GM12878 (cell line): ENCODE measurements at regions not wholly inside any gene's neighbourhood (a gene's known extent, or its start where the extent isn't known, plus 50 kb on each side); places are given as distances from the start of the nearest gene placed in this dataset.

ENCODE experiments used
- ATAC-seq: fragments of 200-7000 bp; cut with Tn5 transposase; 3 replicates; pipeline ENCODE4 v1.9.1; 2020; ENCODE audit warnings: mild to moderate bottlenecking, moderate library complexity
- BruUV-seq: library from RNA; stranded (reverse); fragments of 400-500 nt; replicated peaks from 2 replicates; lab custom pipeline; 2021; lab: Mats Ljungman, UMichigan
- CTCF ChIA-PET: fragments of 300-600 bp; sonication (Branson Sonifier 250); formaldehyde crosslinking; extraction: SDS; loops from one replicate; lab custom pipeline; 2021; ENCODE audit warnings: inconsistent platforms; lab: Yijun Ruan, JAX
- POLR2A ChIA-PET: fragments of 350-600 bp; formaldehyde crosslinking; extraction: SDS; loops from one replicate; lab custom pipeline; 2021; ENCODE audit warnings: inconsistent platforms; lab: Charles Lee
- RAD21 ChIA-PET: fragments of 300-600 bp; sonication (Branson Sonifier 250); formaldehyde crosslinking; loops from one replicate; lab custom pipeline; 2023; ENCODE audit warnings: antibody characterized with exemption; ENCODE audit not compliant: unreplicated experiment; lab: Charles Lee
- SMC1A ChIA-PET: fragments of 300-600 bp; sonication (Branson Sonifier 250); formaldehyde crosslinking; loops from one replicate; lab custom pipeline; 2023; ENCODE audit not compliant: unreplicated experiment, uncharacterized antibody; lab: Charles Lee
- DNase-seq: peaks from one replicate; pipeline ENCODE4 v3.0.0-alpha.2; 2011; ENCODE audit warnings: low read depth, low spot score
- FAIRE-seq: peaks from 3 replicates; lab custom pipeline; 2011; peaks lifted over from hg19 to GRCh38; lab: Jason Lieb, UNC
- H2AFZ ChIP-seq: 2 replicates; pipeline ENCODE4 v1.6.0; 2011; ENCODE audit warnings: low read depth, low read length, control low read depth; ENCODE audit not compliant: control insufficient read depth
- H3K27ac ChIP-seq: 2 replicates; pipeline ENCODE4 v1.5.1; 2011; ENCODE audit warnings: control low read depth; ENCODE audit not compliant: control insufficient read depth, insufficient read depth
- H3K27me3 ChIP-seq, 2 experiments: replicated peaks in 1 of 2; 2 replicates each; pipeline versions ENCODE4 v1.6.0 to v1.6.1; 2011; ENCODE audit warnings: low read length in 1 of 2; ENCODE audit not compliant: control insufficient read depth in 2 of 2, insufficient read depth in 2 of 2
- H3K36me3 ChIP-seq, 2 experiments: 2 replicates each; pipeline ENCODE4 v1.5.1; 2011; ENCODE audit warnings: low read length in 1 of 2; ENCODE audit not compliant: control insufficient read depth in 2 of 2, insufficient read depth in 2 of 2
- H3K4me1 ChIP-seq: 2 replicates; pipeline ENCODE4 v1.6.1; 2011; ENCODE audit warnings: mild to moderate bottlenecking, low read length, moderate library complexity, mixed read lengths; ENCODE audit not compliant: control insufficient read depth, insufficient read depth
- H3K4me2 ChIP-seq: 2 replicates; pipeline ENCODE4 v1.6.0; 2011; ENCODE audit warnings: control low read depth; ENCODE audit not compliant: control insufficient read depth, insufficient read depth
- H3K4me3 ChIP-seq: fragments of 200-600 bp; sonication (generic); 2 replicates; pipeline ENCODE4 v1.5.1; 2016
- H3K79me2 ChIP-seq: 2 replicates; pipeline ENCODE4 v1.6.0; 2011; ENCODE audit warnings: low read length; ENCODE audit not compliant: control insufficient read depth, insufficient read depth
- H3K9ac ChIP-seq: 2 replicates; pipeline ENCODE4 v1.8.0; 2011; ENCODE audit warnings: low read length, control low read depth, mixed read lengths; ENCODE audit not compliant: control insufficient read depth, insufficient read depth
- H3K9me3 ChIP-seq: replicated peaks from 3 replicates; pipeline ENCODE4 v1.5.1; 2011; ENCODE audit warnings: mild to moderate bottlenecking, low read length; ENCODE audit not compliant: control insufficient read depth, insufficient read depth
- H4K20me1 ChIP-seq: 2 replicates; pipeline ENCODE4 v1.6.0; 2011; ENCODE audit not compliant: control insufficient read depth, insufficient read depth
- E4F1 ChIP-seq: fragments of 450-650 bp; IDR thresholded peaks from 2 replicates; pipeline ENCODE4 v1.6.1; 2018; ENCODE audit warnings: borderline replicate concordance, mild to moderate bottlenecking; ENCODE audit not compliant: partially characterized antibody
- MEF2B ChIP-seq: fragments of 450-650 bp; IDR thresholded peaks from 2 replicates; pipeline ENCODE4 v1.6.1; 2018; ENCODE audit warnings: mild to moderate bottlenecking, moderate library complexity; ENCODE audit not compliant: partially characterized antibody, poor library complexity, severe bottlenecking
- MYC ChIP-seq: IDR thresholded peaks from 2 replicates; pipeline ENCODE4 v1.6.1; 2011; ENCODE audit warnings: mild to moderate bottlenecking, low read length, moderate library complexity, inconsistent platforms; ENCODE audit not compliant: insufficient read depth, insufficient replicate concordance, insufficient read length, severe bottlenecking
- NR2F1 ChIP-seq: fragments of 450-650 bp; conservative IDR thresholded peaks from 2 replicates; pipeline ENCODE4 v1.6.1; 2017; ENCODE audit warnings: mild to moderate bottlenecking
- SRF ChIP-seq, 2 experiments: IDR thresholded peaks; 2 replicates each; pipeline ENCODE4 v1.6.1; 2011; ENCODE audit warnings: low read depth in 2 of 2, low read length in 2 of 2, mild to moderate bottlenecking in 1 of 2, moderate library complexity in 1 of 2
- ZNF687 ChIP-seq: fragments of 450-650 bp; IDR thresholded peaks from 2 replicates; pipeline ENCODE4 v1.6.1; 2017; ENCODE audit warnings: mild to moderate bottlenecking, moderate library complexity
- WGBS: methylation state at CpG from one replicate; pipeline ENCODE4 v1.1.6; 2016; ENCODE audit warnings: low lambda C conversion rate; ENCODE audit not compliant: insufficient replicate concordance, insufficient coverage; ENCODE audit errors: missing lambda C conversion rate; 5-methylcytosine and 5-hydroxymethylcytosine counted together
- in situ Hi-C: fragments of 300-500 bp; cut with MboI; formaldehyde crosslinking; loops from 9 replicates; pipeline ENCODE4 v1.14.3; 2018; ENCODE audit warnings: mixed read lengths
- intact Hi-C: fragments of 100-400 bp; cut with micrococcal nuclease; formaldehyde crosslinking; loops from one replicate; pipeline ENCODE4 v1.14.2; 2022; ENCODE audit not compliant: unreplicated experiment
- TF ChIP-seq, protein P1 (sequence below): IDR thresholded peaks from 2 replicates; pipeline ENCODE4 v1.6.1; 2012; ENCODE audit warnings: improper control_type of control experiment, low read depth, low read length; ENCODE audit not compliant: insufficient replicate concordance
- TF ChIP-seq, protein P2 (sequence below): fragments of 450-650 bp; formaldehyde crosslinking; IDR thresholded peaks from 2 replicates; pipeline ENCODE4 v1.4.0; 2022; ENCODE audit warnings: mild to moderate bottlenecking, moderate library complexity

- Histone ChIP-seq H3K4me1 (no peaks in the 10 kb centered on the region), H3K9ac (no peak overlapping the region), H2AFZ (no peak overlapping the region), H3K4me2 (no peak overlapping the region), H3K9me3 (no peaks in the 10 kb centered on the region), H3K27me3 (no peaks in the 10 kb centered on the region), H3K79me2 (no peaks in the 10 kb centered on the region), H3K4me3 (no peak overlapping the region), H3K36me3 (no peaks in the 10 kb centered on the region), H3K27ac (no peak overlapping the region), H4K20me1 (no peaks in the 10 kb centered on the region)
- DNase-seq (no peak), FAIRE-seq (no peak), ATAC-seq (no peak)
- SMC1A ChIA-PET, result no interaction called here
- 29% methylated on average over 5 of the region's 5 CpGs for WGBS
- CTCF ChIA-PET, result no interaction called here
- POLR2A ChIA-PET, result no interaction called here
- intact Hi-C loops, result no loop called here
- RAD21 ChIA-PET, result no interaction called here
- BruUV-seq, result no TSS peak
- in situ Hi-C loops, result no loop called here
- TF ChIP-seq, protein P1, sequence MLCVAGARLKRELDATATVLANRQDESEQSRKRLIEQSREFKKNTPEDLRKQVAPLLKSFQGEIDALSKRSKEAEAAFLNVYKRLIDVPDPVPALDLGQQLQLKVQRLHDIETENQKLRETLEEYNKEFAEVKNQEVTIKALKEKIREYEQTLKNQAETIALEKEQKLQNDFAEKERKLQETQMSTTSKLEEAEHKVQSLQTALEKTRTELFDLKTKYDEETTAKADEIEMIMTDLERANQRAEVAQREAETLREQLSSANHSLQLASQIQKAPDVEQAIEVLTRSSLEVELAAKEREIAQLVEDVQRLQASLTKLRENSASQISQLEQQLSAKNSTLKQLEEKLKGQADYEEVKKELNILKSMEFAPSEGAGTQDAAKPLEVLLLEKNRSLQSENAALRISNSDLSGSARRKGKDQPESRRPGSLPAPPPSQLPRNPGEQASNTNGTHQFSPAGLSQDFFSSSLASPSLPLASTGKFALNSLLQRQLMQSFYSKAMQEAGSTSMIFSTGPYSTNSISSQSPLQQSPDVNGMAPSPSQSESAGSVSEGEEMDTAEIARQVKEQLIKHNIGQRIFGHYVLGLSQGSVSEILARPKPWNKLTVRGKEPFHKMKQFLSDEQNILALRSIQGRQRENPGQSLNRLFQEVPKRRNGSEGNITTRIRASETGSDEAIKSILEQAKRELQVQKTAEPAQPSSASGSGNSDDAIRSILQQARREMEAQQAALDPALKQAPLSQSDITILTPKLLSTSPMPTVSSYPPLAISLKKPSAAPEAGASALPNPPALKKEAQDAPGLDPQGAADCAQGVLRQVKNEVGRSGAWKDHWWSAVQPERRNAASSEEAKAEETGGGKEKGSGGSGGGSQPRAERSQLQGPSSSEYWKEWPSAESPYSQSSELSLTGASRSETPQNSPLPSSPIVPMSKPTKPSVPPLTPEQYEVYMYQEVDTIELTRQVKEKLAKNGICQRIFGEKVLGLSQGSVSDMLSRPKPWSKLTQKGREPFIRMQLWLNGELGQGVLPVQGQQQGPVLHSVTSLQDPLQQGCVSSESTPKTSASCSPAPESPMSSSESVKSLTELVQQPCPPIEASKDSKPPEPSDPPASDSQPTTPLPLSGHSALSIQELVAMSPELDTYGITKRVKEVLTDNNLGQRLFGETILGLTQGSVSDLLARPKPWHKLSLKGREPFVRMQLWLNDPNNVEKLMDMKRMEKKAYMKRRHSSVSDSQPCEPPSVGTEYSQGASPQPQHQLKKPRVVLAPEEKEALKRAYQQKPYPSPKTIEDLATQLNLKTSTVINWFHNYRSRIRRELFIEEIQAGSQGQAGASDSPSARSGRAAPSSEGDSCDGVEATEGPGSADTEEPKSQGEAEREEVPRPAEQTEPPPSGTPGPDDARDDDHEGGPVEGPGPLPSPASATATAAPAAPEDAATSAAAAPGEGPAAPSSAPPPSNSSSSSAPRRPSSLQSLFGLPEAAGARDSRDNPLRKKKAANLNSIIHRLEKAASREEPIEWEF, result no peak
- TF ChIP-seq MYC (no peak), ZNF687 (no peak), NR2F1 (no peak), SRF (IDR thresholded peaks at IDR 0.05; ENCODE audit: low read depth in 2 of 2, low read length in 2 of 2) (no peak), MEF2B (no peak), E4F1 (no peak)
- TF ChIP-seq, protein P2, sequence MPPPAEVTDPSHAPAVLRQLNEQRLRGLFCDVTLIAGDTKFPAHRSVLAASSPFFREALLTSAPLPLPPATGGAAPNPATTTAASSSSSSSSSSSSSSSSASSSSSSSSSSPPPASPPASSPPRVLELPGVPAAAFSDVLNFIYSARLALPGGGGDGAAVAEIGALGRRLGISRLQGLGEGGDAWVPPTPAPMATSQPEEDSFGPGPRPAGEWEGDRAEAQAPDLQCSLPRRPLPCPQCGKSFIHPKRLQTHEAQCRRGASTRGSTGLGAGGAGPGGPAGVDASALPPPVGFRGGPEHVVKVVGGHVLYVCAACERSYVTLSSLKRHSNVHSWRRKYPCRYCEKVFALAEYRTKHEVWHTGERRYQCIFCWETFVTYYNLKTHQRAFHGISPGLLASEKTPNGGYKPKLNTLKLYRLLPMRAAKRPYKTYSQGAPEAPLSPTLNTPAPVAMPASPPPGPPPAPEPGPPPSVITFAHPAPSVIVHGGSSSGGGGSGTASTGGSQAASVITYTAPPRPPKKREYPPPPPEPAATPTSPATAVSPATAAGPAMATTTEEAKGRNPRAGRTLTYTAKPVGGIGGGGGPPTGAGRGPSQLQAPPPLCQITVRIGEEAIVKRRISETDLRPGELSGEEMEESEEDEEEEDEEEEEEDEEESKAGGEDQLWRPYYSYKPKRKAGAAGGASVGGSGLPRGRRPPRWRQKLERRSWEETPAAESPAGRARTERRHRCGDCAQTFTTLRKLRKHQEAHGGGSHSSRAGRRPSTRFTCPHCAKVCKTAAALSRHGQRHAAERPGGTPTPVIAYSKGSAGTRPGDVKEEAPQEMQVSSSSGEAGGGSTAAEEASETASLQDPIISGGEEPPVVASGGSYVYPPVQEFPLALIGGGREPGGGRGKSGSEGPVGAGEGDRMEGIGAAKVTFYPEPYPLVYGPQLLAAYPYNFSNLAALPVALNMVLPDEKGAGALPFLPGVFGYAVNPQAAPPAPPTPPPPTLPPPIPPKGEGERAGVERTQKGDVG (CRISPR knock-in tag), result no peak
These were observed 1048.2 kb upstream of the MIR17HG start for GRCh38 chr13:90299238-90299637.
